ENCODE measurements at regions not wholly inside any gene's neighbourhood (a gene's known extent, or its start where the extent isn't known, plus 50 kb on each side); places are given as distances from the start of the nearest gene placed in this dataset.
"Not testable (repeated sequence)": the region's sequence is repeated elsewhere in the genome, so short reads cannot be mapped to it uniquely, and the experiment has no call there.

- intact Hi-C loops (cut with micrococcal nuclease); ATAC-seq; DNase-seq: not testable (repeated sequence)
These were observed 289.7 kb downstream of the RBMY1J start for GRCh38 chrY:22692913-22693312.

GRCh38 chrY:22727753-22728152 is 256.3 kb upstream of the BPY2 start:
- intact Hi-C loops (cut with micrococcal nuclease) = no loop called here
- ATAC-seq = peak; percentile 75
- DNase-seq = no peak

GRCh38 chrY:22731897-22732296 is 252.2 kb upstream of the BPY2 start:
- ATAC-seq; intact Hi-C loops (cut with micrococcal nuclease); DNase-seq: not testable (repeated sequence)

Measured in left ventricle myocardium superior (tissue), 1 donor.